HG02763 (cell line): ENCODE measurements at regions not wholly inside any gene's neighbourhood (a gene's known extent, or its start where the extent isn't known, plus 50 kb on each side); places are given as distances from the start of the nearest gene placed in this dataset.
"Not testable (repeated sequence)": the region's sequence is repeated elsewhere in the genome, so short reads cannot be mapped to it uniquely, and the experiment has no call there.

Source experiments
- ATAC-seq: cut with Tn5 transposase; IDR thresholded peaks from one replicate; pipeline ENCODE4 v1.9.1; 2021; ENCODE audit warnings: mild to moderate bottlenecking, moderate library complexity; ENCODE audit not compliant: unreplicated experiment

GRCh38 chr2:194343167-194343566, 1313.9 kb upstream of the SLC39A10 start:
- ATAC-seq: no peak

GRCh38 chr2:194332799-194333490, 1324.1 kb upstream of the SLC39A10 start:
- ATAC-seq: no peak

- no peak for ATAC-seq
These were observed 1328.6 kb upstream of the SLC39A10 start for GRCh38 chr2:194328456-194328855.

- ATAC-seq: no peak
These were observed 1329.7 kb upstream of the SLC39A10 start for GRCh38 chr2:194327196-194327888.

- no peak for ATAC-seq
These were observed 1333.3 kb upstream of the SLC39A10 start for GRCh38 chr2:194323740-194324139.

- no peak for ATAC-seq
These were observed 1336.5 kb upstream of the SLC39A10 start for GRCh38 chr2:194320520-194320919.

GRCh38 chr2:194319222-194319992, 1337.6 kb upstream of the SLC39A10 start:
- no peak for ATAC-seq

GRCh38 chr2:194314042-194314441, 1343.0 kb upstream of the SLC39A10 start:
- no peak for ATAC-seq

GRCh38 chr2:194304191-194304590, 1352.8 kb upstream of the SLC39A10 start:
- no peak for ATAC-seq

GRCh38 chr2:194301946-194302345, 1355.1 kb upstream of the SLC39A10 start:
- ATAC-seq: no peak

- no peak for ATAC-seq
These were observed 1362.9 kb upstream of the SLC39A10 start for GRCh38 chr2:194294156-194294555.

GRCh38 chr2:194291104-194291503, 1365.9 kb upstream of the SLC39A10 start:
- ATAC-seq: no peak

GRCh38 chr2:194289712-194290346, 1367.2 kb upstream of the SLC39A10 start:
- ATAC-seq: no peak

- ATAC-seq: not testable (repeated sequence)
These were observed 1380.4 kb upstream of the SLC39A10 start for GRCh38 chr2:194276667-194277066.

- no peak for ATAC-seq
These were observed 1385.6 kb upstream of the SLC39A10 start for GRCh38 chr2:194271293-194271961.

GRCh38 chr2:194270648-194271047, 1386.4 kb upstream of the SLC39A10 start:
- no peak for ATAC-seq

- no peak for ATAC-seq
These were observed 1392.4 kb upstream of the SLC39A10 start for GRCh38 chr2:194264586-194264985.

- no peak for ATAC-seq
These were observed 1396.8 kb upstream of the SLC39A10 start for GRCh38 chr2:194260185-194260584.

- no peak for ATAC-seq
These were observed 1399.9 kb upstream of the SLC39A10 start for GRCh38 chr2:194257095-194257494.

- no peak for ATAC-seq
These were observed 1403.3 kb upstream of the SLC39A10 start for GRCh38 chr2:194253528-194254259.
